Neural cell (in vitro differentiated cells): ENCODE measurements at regions not wholly inside any gene's neighbourhood (a gene's known extent, or its start where the extent isn't known, plus 50 kb on each side); places are given as distances from the start of the nearest gene placed in this dataset.

Experiments
- CTCF ChIP-seq: fragments of 450-650 bp; IDR thresholded peaks from 2 replicates; pipeline ENCODE4 v1.5.1; 2014; ENCODE audit warnings: antibody characterized with exemption, mild to moderate bottlenecking, moderate library complexity; ENCODE audit not compliant: poor library complexity, severe bottlenecking
- EP300 ChIP-seq: fragments of 450-650 bp; conservative IDR thresholded peaks from 2 replicates; pipeline ENCODE4 v1.6.1; 2014; ENCODE audit warnings: antibody characterized with exemption, mild to moderate bottlenecking, moderate library complexity; ENCODE audit not compliant: poor library complexity, severe bottlenecking
- EZH2 ChIP-seq: fragments of 200-600, 300-800 bp; shearing (Covaris generic), sonication (generic); IDR thresholded peaks from 2 replicates; pipeline ENCODE4 v1.6.1; 2014; ENCODE audit warnings: antibody characterized with exemption, low read length, borderline replicate concordance, mild to moderate bottlenecking; ENCODE audit not compliant: insufficient read depth, poor library complexity, severe bottlenecking
- MXI1 ChIP-seq: fragments of 450-650 bp; conservative IDR thresholded peaks from 2 replicates; pipeline ENCODE4 v1.6.1; 2014; ENCODE audit warnings: antibody characterized with exemption, mild to moderate bottlenecking; ENCODE audit not compliant: poor library complexity, severe bottlenecking
- POLR2AphosphoS5 ChIP-seq: IDR thresholded peaks from 2 replicates; pipeline ENCODE4 v1.6.1; 2012
- RAD21 ChIP-seq: fragments of 450-650 bp; conservative IDR thresholded peaks from 2 replicates; pipeline ENCODE4 v1.6.1; 2014; ENCODE audit warnings: antibody characterized with exemption, mild to moderate bottlenecking, moderate library complexity
- REST ChIP-seq: IDR thresholded peaks from 2 replicates; pipeline ENCODE4 v1.6.1; 2012; ENCODE audit warnings: borderline replicate concordance
- SMC3 ChIP-seq: fragments of 450-650 bp; conservative IDR thresholded peaks from 2 replicates; pipeline ENCODE4 v1.6.1; 2014; ENCODE audit warnings: antibody characterized with exemption, mild to moderate bottlenecking, moderate library complexity; ENCODE audit not compliant: poor library complexity
- TAF1 ChIP-seq: IDR thresholded peaks from 2 replicates; pipeline ENCODE4 v1.6.1; 2012; ENCODE audit warnings: low read depth

- TF ChIP-seq SMC3: no peak
- TF ChIP-seq CTCF: no peak
- no peak for TF ChIP-seq REST
- no peak for TF ChIP-seq EZH2
- no peak for TF ChIP-seq POLR2AphosphoS5
- TF ChIP-seq EP300: no peak
- TF ChIP-seq RAD21: no peak
- no peak for TF ChIP-seq MXI1
- no peak for TF ChIP-seq TAF1
Measured at GRCh38 chr17:53721101-53721500, 101.6 kb upstream of the KIF2B start.
